ENCODE measurements at regions not wholly inside any gene's neighbourhood (a gene's known extent, or its start where the extent isn't known, plus 50 kb on each side); places are given as distances from the start of the nearest gene placed in this dataset.
A peak's percentile ranks its signal among the peaks of the same experiment; 100 is the strongest.
"Not testable (repeated sequence)": the region's sequence is repeated elsewhere in the genome, so short reads cannot be mapped to it uniquely, and the experiment has no call there.

- DNase-seq (ENCODE audit: low read depth), result no peak
- TF ChIP-seq CTCF (conservative IDR thresholded peaks at IDR 0.05; ENCODE audit: low read depth, low read length), result no peak
- no peak overlapping the region for H3K4me3 ChIP-seq (ENCODE audit: low read depth, low read length)
Measured at GRCh38 chr4:170794525-170794924, 704.8 kb upstream of the AADAT start.

GRCh38 chr4:170788540-170789051 is 698.8 kb upstream of the AADAT start:
- H3K4me3 ChIP-seq (ENCODE audit: low read depth, low read length); DNase-seq (ENCODE audit: low read depth): not testable (repeated sequence)

- TF ChIP-seq CTCF (conservative IDR thresholded peaks at IDR 0.05; ENCODE audit: low read depth, low read length), result no peak
- no peak overlapping the region for H3K4me3 ChIP-seq (ENCODE audit: low read depth, low read length)
- DNase-seq (ENCODE audit: low read depth), result no peak
Measured at GRCh38 chr4:170777663-170778062, 687.9 kb upstream of the AADAT start.

- H3K4me3 ChIP-seq (ENCODE audit: low read depth, low read length), result no peak overlapping the region
- no peak for DNase-seq (ENCODE audit: low read depth)
- TF ChIP-seq CTCF (conservative IDR thresholded peaks at IDR 0.05; ENCODE audit: low read depth, low read length), result no peak
Measured at GRCh38 chr4:170776983-170777382, 687.2 kb upstream of the AADAT start.

- no peak for TF ChIP-seq CTCF (conservative IDR thresholded peaks at IDR 0.05; ENCODE audit: low read depth, low read length)
Measured at GRCh38 chr4:170775851-170776250, 686.1 kb upstream of the AADAT start.

GRCh38 chr4:170773709-170774273 is 684.0 kb upstream of the AADAT start:
- H3K4me3 ChIP-seq (ENCODE audit: low read depth, low read length), result no peak overlapping the region
- no peak for DNase-seq (ENCODE audit: low read depth)
- TF ChIP-seq CTCF (conservative IDR thresholded peaks at IDR 0.05; ENCODE audit: low read depth, low read length), result no peak

More at GRCh38 chr4:170775851-170776250, 686.1 kb upstream of the AADAT start:
- no peak for DNase-seq (ENCODE audit: low read depth)
- H3K4me3 ChIP-seq (ENCODE audit: low read depth, low read length), result no peak overlapping the region

- no peak for TF ChIP-seq CTCF (conservative IDR thresholded peaks at IDR 0.05; ENCODE audit: low read depth, low read length)
- peak; percentile 3 for DNase-seq (ENCODE audit: low read depth)
- H3K4me3 ChIP-seq (ENCODE audit: low read depth, low read length), result no peak overlapping the region
Measured at GRCh38 chr4:170772429-170772828, 682.7 kb upstream of the AADAT start.
